ENCODE measurements at regions not wholly inside any gene's neighbourhood (a gene's known extent, or its start where the extent isn't known, plus 50 kb on each side); places are given as distances from the start of the nearest gene placed in this dataset.

DNA sequence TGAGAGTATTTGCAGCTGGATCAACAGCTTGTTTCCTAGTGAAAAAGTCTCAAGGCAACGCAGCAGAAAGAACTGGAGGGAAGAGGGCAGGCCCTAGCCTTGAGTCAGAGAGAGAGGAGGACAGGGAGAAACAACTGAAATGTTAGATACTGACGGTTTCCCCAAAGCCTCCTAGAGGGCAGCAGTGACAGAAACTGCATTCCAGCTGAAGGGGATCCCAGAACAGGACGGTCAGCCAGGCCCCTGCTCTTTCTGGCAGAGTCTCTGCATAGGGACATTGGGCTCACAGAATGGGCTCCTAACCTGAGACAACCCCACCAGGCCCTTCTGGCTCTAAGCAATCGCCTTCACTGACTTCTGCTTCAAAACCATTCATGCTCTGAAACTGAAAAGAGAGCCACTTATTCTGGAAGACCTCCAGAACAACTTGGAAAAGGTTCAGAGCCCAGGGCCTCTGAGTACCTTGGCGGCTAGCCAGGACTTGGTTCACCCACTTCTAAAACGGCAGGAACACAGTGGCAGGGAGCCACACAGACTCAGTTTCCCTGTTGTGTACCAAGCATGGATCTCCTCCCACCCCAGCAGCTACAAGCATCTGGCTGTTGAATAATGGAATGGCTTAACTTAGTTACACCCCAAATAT lies 72.9 kb downstream of the PSMB1 start:
- Histone ChIP-seq H3K27ac (ENCODE audit: extremely low read depth, low read depth, low read length) (no peak overlapping the region), H4K20me1 (replicated peaks; ENCODE audit: control insufficient read depth, insufficient read depth, low read length) (no peaks in the 10 kb centered on the region), H2AFZ (ENCODE audit: low read depth, low read length) (no peak overlapping the region), H3K9ac (ENCODE audit: insufficient read depth in 1 of 2, low read depth in 2 of 2, low read length in 2 of 2) (no peak overlapping the region), H3K79me2 (ENCODE audit: control insufficient read depth, insufficient read depth, low read length) (no peaks in the 10 kb centered on the region), H3K4me2 (ENCODE audit: insufficient read depth, low read length) (no peak overlapping the region), H3K9me3 (replicated peaks; ENCODE audit: control insufficient read depth, insufficient read depth, low read depth, low read length) (0 out of 2 replicates have a peak, but pooled peaks cover 5% of the 10 kb centered on the region), H3K4me1 (replicated peaks in 1 of 2; ENCODE audit: control insufficient read depth in 2 of 2, insufficient read depth in 2 of 2, low read length in 2 of 2) (no peaks in the 10 kb centered on the region), H3K36me3 (ENCODE audit: control insufficient read depth, insufficient read depth, low read length) (no peaks in the 10 kb centered on the region), H3K9me1 (ENCODE audit: control insufficient read depth, insufficient read depth, low read length) (no peaks in the 10 kb centered on the region), H3K27me3 (ENCODE audit: control insufficient read depth in 2 of 2, insufficient read depth in 2 of 2, low read length in 2 of 2) (peaks cover 29 to 49% of the 10 kb centered on the region in 2 experiments; a peak in 4 of 5 replicates), H3K4me3 (no peak overlapping the region)
- in situ Hi-C loops (cut with MboI): no loop called here
- peak in 1 of 4 experiments; percentile 9 for DNase-seq (ENCODE audit: extremely low read depth in 1 of 4, low spot score in 3 of 4)
- ChIA-PET CTCF (ENCODE audit: low intra/inter-chr PET ratio) (no interaction called here), POLR2A (interaction anchor here (0.9 kb wide), 1 partner anchor 9 kb away, joined by 4 read pairs; no protein-coding TSS in a partner anchor)
- FAIRE-seq: no peak
- ATAC-seq: peak; percentile 69
- intact Hi-C loops (cut with micrococcal nuclease): no loop called here
- WGBS (ENCODE audit: insufficient coverage, low coverage, missing lambda C conversion rate): 3% methylated on average over 6 of the region's 6 CpGs
- BruUV-seq (replicated peaks): no TSS peak
- TF ChIP-seq NR3C1 (CRISPR knock-in tag; IDR thresholded peaks at IDR 0.05): no peak
- TF ChIP-seq RNF219 (CRISPR knock-in tag; IDR thresholded peaks at IDR 0.05): no peak
- no peak for TF ChIP-seq ZBTB34 (CRISPR knock-in tag; IDR thresholded peaks at IDR 0.05)
- TF ChIP-seq EZH2 (IDR thresholded peaks at IDR 0.05; ENCODE audit: borderline replicate concordance, low read depth, low read length): no peak
- no peak for TF ChIP-seq CHD1 (IDR thresholded peaks at IDR 0.05; ENCODE audit: low read length)
- TF ChIP-seq, protein P1, sequence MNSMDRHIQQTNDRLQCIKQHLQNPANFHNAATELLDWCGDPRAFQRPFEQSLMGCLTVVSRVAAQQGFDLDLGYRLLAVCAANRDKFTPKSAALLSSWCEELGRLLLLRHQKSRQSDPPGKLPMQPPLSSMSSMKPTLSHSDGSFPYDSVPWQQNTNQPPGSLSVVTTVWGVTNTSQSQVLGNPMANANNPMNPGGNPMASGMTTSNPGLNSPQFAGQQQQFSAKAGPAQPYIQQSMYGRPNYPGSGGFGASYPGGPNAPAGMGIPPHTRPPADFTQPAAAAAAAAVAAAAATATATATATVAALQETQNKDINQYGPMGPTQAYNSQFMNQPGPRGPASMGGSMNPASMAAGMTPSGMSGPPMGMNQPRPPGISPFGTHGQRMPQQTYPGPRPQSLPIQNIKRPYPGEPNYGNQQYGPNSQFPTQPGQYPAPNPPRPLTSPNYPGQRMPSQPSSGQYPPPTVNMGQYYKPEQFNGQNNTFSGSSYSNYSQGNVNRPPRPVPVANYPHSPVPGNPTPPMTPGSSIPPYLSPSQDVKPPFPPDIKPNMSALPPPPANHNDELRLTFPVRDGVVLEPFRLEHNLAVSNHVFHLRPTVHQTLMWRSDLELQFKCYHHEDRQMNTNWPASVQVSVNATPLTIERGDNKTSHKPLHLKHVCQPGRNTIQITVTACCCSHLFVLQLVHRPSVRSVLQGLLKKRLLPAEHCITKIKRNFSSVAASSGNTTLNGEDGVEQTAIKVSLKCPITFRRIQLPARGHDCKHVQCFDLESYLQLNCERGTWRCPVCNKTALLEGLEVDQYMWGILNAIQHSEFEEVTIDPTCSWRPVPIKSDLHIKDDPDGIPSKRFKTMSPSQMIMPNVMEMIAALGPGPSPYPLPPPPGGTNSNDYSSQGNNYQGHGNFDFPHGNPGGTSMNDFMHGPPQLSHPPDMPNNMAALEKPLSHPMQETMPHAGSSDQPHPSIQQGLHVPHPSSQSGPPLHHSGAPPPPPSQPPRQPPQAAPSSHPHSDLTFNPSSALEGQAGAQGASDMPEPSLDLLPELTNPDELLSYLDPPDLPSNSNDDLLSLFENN (IDR thresholded peaks at IDR 0.05; ENCODE audit: low read depth in 2 of 2, low read length in 2 of 2): no peak
- TF ChIP-seq, protein P2, sequence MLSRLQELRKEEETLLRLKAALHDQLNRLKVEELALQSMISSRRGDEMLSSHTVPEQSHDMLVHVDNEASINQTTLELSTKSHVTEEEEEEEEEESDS (CRISPR knock-in tag; IDR thresholded peaks at IDR 0.05): no peak
- no peak for TF ChIP-seq ZNF512 (tag; IDR thresholded peaks at IDR 0.05)
- TF ChIP-seq L3MBTL2 (IDR thresholded peaks at IDR 0.05): no peak
- no peak for TF ChIP-seq TEAD4 (IDR thresholded peaks at IDR 0.05; ENCODE audit: low read length)
- no peak for TF ChIP-seq TEAD4 (CRISPR knock-in tag; IDR thresholded peaks at IDR 0.05; ENCODE audit: borderline replicate concordance)
